Liver (tissue), 8 donors: ENCODE measurements at regions not wholly inside any gene's neighbourhood (a gene's known extent, or its start where the extent isn't known, plus 50 kb on each side); places are given as distances from the start of the nearest gene placed in this dataset.
"Not testable (repeated sequence)": the region's sequence is repeated elsewhere in the genome, so short reads cannot be mapped to it uniquely, and the experiment has no call there.

ENCODE experiments used
- DNase-seq: peaks from one replicate; pipeline ENCODE4 v3.0.0-alpha.2; 2017; ENCODE audit warnings: low spot score
- H3K27ac ChIP-seq, 2 donors: one replicate each; pipeline ENCODE4 v1.7.0; 2013; ENCODE audit warnings: inconsistent platforms in 2 of 2, low read length in 2 of 2, control low read depth in 1 of 2, low read depth in 1 of 2, mild to moderate bottlenecking in 1 of 2
- H3K27me3 ChIP-seq, 4 donors: one replicate each; pipeline versions ENCODE4 v1.6.1 to v1.7.0; 2013; ENCODE audit warnings: low read length in 3 of 4, inconsistent platforms in 1 of 4, mild to moderate bottlenecking in 1 of 4, moderate library complexity in 1 of 4; ENCODE audit not compliant: control insufficient read depth in 4 of 4, insufficient read depth in 4 of 4
- H3K36me3 ChIP-seq, 4 donors: one replicate each; pipeline versions ENCODE4 v1.6.1 to v1.7.0; 2013; ENCODE audit warnings: low read length in 3 of 4, mild to moderate bottlenecking in 3 of 4, low read depth in 1 of 4, moderate library complexity in 1 of 4; ENCODE audit not compliant: control insufficient read depth in 4 of 4, insufficient read depth in 3 of 4
- H3K4me1 ChIP-seq, 4 donors: one replicate each; pipeline versions ENCODE4 v1.6.1 to v1.7.0; 2013; ENCODE audit warnings: low read length in 3 of 4, mild to moderate bottlenecking in 3 of 4, moderate library complexity in 1 of 4; ENCODE audit not compliant: control insufficient read depth in 4 of 4, insufficient read depth in 4 of 4
- H3K4me3 ChIP-seq, 3 donors: one replicate each; pipeline versions ENCODE4 v1.6.1 to v1.7.0; 2013; ENCODE audit warnings: low read length in 3 of 3, control low read depth in 1 of 3, low read depth in 1 of 3, mild to moderate bottlenecking in 1 of 3
- H3K9ac ChIP-seq, 2 donors: one replicate each; pipeline ENCODE4 v1.7.0; 2013; ENCODE audit warnings: low read length in 2 of 2, mild to moderate bottlenecking in 2 of 2, moderate library complexity in 2 of 2, control low read depth in 1 of 2, low read depth in 1 of 2
- H3K9me3 ChIP-seq, 4 donors: one replicate each; pipeline versions ENCODE4 v1.6.1 to v1.7.0; 2013; ENCODE audit warnings: low read length in 3 of 4; ENCODE audit not compliant: control insufficient read depth in 4 of 4
- EGR1 ChIP-seq, 2 donors: IDR thresholded peaks; 2 replicates each; pipeline ENCODE4 v1.6.1; 2016 to 2018; ENCODE audit warnings: antibody characterized with exemption in 2 of 2, low read depth in 2 of 2
- FOXA1 ChIP-seq: IDR thresholded peaks from 2 replicates; pipeline ENCODE4 v1.6.1; 2016; ENCODE audit warnings: antibody characterized with exemption
- HNF4A ChIP-seq, 2 donors: conservative IDR thresholded peaks; 2 replicates each; pipeline ENCODE4 v1.6.1; 2016; ENCODE audit warnings: antibody characterized with exemption in 2 of 2, mild to moderate bottlenecking in 2 of 2
- NR2F2 ChIP-seq: IDR thresholded peaks from 2 replicates; pipeline ENCODE4 v1.6.1; 2016; ENCODE audit warnings: antibody characterized with exemption
- RAD21 ChIP-seq, 2 donors: IDR thresholded peaks; 2 replicates each; pipeline ENCODE4 v1.6.1; 2016; ENCODE audit warnings: antibody characterized with exemption in 2 of 2, mild to moderate bottlenecking in 2 of 2
- SP1 ChIP-seq: IDR thresholded peaks from 2 replicates; pipeline ENCODE4 v1.6.1; 2018; ENCODE audit warnings: antibody characterized with exemption, mild to moderate bottlenecking
- TAF1 ChIP-seq: conservative IDR thresholded peaks from 2 replicates; pipeline ENCODE4 v1.6.1; 2016; ENCODE audit warnings: antibody characterized with exemption, mild to moderate bottlenecking
- YY1 ChIP-seq: IDR thresholded peaks from 2 replicates; pipeline ENCODE4 v1.6.1; 2016; ENCODE audit warnings: antibody characterized with exemption, mild to moderate bottlenecking
- WGBS: extraction: QIAGEN DNeasy Blood & Tissue Kit; methylation state at CpG from one replicate; pipeline ENCODE4 v1.1.7; 2013; 5-methylcytosine and 5-hydroxymethylcytosine counted together
- TF ChIP-seq, protein P1 (sequence below): fragments of 150-350 bp; IDR thresholded peaks from 2 replicates; pipeline ENCODE4 v1.5.1; 2017; ENCODE audit warnings: improper control_type of control experiment, low read depth, low read length; ENCODE audit not compliant: missing input control
- TF ChIP-seq, protein P2 (sequence below): IDR thresholded peaks from 2 replicates; pipeline ENCODE4 v1.6.1; 2016; ENCODE audit warnings: antibody characterized with exemption
- TF ChIP-seq, protein P3 (sequence below): IDR thresholded peaks from 2 replicates; pipeline ENCODE4 v1.6.1; 2016; ENCODE audit warnings: antibody characterized with exemption
- TF ChIP-seq, protein P4 (sequence below): IDR thresholded peaks from 2 replicates; pipeline ENCODE4 v1.6.1; 2016; ENCODE audit warnings: antibody characterized with exemption, mild to moderate bottlenecking
- TF ChIP-seq, protein P5 (sequence below): IDR thresholded peaks from 2 replicates; pipeline ENCODE4 v1.6.1; 2016; ENCODE audit warnings: antibody characterized with exemption
- donor health status: healthy.
- donor health status: healthy.
- donor health status: healthy.
- donor health status: healthy.
- donor health status: healthy.

DNA sequence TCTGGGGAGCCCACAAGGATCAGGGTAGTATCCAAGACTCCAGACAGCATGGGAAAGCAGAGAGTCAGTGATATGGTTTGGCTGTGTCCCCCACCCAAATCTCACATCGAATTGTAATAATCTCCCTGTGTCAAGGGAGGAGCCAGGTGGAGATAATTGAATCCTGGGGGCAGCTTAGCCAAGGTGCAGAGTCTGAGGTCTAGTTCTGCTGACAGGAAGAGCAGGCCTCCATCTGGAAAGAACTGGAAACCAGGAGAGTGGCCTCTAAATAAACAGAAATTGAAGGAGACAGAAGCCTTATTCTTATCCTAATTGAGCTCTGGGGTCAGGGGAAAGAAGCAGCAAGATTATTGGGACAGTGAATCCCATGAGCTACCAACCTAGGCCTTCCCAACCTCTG lies 146.7 kb upstream of the NRP1 start:
- H3K4me3 ChIP-seq, result no peak overlapping the region
- H3K4me1 ChIP-seq, result peaks cover 0 to 5% (median 0%) of the 10 kb centered on the region in 4 donors
- 89% methylated on average over 1 of the region's 1 CpG for WGBS
- no peaks in the 10 kb centered on the region for H3K36me3 ChIP-seq
- no peaks in the 10 kb centered on the region for H3K9me3 ChIP-seq
- DNase-seq, result no peak
- no peaks in the 10 kb centered on the region for H3K27me3 ChIP-seq
- H3K9ac ChIP-seq, result no peak overlapping the region
- H3K27ac ChIP-seq, result no peak overlapping the region
- TF ChIP-seq YY1 (no peak), HNF4A (conservative IDR thresholded peaks at IDR 0.05) (no peak), NR2F2 (no peak), FOXA1 (no peak), TAF1 (no peak)
- TF ChIP-seq, protein P1, sequence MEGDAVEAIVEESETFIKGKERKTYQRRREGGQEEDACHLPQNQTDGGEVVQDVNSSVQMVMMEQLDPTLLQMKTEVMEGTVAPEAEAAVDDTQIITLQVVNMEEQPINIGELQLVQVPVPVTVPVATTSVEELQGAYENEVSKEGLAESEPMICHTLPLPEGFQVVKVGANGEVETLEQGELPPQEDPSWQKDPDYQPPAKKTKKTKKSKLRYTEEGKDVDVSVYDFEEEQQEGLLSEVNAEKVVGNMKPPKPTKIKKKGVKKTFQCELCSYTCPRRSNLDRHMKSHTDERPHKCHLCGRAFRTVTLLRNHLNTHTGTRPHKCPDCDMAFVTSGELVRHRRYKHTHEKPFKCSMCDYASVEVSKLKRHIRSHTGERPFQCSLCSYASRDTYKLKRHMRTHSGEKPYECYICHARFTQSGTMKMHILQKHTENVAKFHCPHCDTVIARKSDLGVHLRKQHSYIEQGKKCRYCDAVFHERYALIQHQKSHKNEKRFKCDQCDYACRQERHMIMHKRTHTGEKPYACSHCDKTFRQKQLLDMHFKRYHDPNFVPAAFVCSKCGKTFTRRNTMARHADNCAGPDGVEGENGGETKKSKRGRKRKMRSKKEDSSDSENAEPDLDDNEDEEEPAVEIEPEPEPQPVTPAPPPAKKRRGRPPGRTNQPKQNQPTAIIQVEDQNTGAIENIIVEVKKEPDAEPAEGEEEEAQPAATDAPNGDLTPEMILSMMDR, result no peak
- TF ChIP-seq, protein P2, sequence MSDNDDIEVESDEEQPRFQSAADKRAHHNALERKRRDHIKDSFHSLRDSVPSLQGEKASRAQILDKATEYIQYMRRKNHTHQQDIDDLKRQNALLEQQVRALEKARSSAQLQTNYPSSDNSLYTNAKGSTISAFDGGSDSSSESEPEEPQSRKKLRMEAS, result no peak
- TF ChIP-seq, protein P3, sequence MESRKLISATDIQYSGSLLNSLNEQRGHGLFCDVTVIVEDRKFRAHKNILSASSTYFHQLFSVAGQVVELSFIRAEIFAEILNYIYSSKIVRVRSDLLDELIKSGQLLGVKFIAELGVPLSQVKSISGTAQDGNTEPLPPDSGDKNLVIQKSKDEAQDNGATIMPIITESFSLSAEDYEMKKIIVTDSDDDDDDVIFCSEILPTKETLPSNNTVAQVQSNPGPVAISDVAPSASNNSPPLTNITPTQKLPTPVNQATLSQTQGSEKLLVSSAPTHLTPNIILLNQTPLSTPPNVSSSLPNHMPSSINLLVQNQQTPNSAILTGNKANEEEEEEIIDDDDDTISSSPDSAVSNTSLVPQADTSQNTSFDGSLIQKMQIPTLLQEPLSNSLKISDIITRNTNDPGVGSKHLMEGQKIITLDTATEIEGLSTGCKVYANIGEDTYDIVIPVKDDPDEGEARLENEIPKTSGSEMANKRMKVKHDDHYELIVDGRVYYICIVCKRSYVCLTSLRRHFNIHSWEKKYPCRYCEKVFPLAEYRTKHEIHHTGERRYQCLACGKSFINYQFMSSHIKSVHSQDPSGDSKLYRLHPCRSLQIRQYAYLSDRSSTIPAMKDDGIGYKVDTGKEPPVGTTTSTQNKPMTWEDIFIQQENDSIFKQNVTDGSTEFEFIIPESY, result no peak
- TF ChIP-seq, protein P4, sequence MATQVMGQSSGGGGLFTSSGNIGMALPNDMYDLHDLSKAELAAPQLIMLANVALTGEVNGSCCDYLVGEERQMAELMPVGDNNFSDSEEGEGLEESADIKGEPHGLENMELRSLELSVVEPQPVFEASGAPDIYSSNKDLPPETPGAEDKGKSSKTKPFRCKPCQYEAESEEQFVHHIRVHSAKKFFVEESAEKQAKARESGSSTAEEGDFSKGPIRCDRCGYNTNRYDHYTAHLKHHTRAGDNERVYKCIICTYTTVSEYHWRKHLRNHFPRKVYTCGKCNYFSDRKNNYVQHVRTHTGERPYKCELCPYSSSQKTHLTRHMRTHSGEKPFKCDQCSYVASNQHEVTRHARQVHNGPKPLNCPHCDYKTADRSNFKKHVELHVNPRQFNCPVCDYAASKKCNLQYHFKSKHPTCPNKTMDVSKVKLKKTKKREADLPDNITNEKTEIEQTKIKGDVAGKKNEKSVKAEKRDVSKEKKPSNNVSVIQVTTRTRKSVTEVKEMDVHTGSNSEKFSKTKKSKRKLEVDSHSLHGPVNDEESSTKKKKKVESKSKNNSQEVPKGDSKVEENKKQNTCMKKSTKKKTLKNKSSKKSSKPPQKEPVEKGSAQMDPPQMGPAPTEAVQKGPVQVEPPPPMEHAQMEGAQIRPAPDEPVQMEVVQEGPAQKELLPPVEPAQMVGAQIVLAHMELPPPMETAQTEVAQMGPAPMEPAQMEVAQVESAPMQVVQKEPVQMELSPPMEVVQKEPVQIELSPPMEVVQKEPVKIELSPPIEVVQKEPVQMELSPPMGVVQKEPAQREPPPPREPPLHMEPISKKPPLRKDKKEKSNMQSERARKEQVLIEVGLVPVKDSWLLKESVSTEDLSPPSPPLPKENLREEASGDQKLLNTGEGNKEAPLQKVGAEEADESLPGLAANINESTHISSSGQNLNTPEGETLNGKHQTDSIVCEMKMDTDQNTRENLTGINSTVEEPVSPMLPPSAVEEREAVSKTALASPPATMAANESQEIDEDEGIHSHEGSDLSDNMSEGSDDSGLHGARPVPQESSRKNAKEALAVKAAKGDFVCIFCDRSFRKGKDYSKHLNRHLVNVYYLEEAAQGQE, result no peak

DNA sequence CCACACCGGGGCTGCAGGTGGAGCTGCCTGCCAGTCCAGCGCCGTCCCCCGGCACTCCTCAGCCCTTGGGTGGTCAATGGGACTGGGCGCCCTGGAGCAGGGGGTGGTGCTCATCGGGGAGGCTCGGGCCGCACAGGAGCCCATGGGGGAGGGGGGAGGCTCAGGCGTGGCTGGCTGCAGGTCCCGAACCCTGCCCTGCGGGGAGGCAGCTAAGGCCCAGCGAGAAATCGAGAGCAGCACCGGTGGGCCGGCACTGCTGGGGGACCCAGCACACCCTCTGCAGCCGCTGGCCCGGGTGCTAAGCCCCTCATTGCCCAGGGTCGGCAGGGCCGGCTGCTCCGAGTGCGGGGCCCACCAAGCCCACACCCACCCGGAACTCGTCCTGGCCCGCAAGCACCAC lies 145.9 kb upstream of the NRP1 start:
- not testable (repeated sequence) for H3K4me3 ChIP-seq, H3K9me3 ChIP-seq, H3K27me3 ChIP-seq, H3K36me3 ChIP-seq, H3K4me1 ChIP-seq, DNase-seq, H3K27ac ChIP-seq, H3K9ac ChIP-seq
- 94% methylated on average over 24 of the region's 24 CpGs for WGBS

DNA sequence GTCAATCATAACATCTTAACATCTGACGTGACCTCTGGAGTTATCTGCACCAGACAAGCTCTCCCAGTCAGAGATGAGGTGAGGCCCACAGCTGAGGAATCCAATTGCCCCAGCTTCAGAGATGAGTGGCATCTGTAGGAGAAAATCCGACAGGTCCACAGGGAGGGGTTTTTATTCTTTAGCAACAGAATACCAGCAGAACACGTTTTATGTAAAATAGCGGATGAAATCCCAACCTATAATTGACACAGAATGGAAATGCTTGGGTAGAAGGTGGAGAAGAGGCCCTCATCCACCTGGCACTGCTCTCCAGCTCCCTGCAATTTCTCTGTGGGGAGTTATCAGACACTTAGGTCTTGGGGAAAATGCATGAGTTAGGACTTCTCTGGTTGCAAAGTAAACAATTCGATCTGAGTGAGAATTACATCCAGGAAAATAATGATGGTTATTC lies 144.2 kb upstream of the NRP1 start:
- no peak overlapping the region for H3K9ac ChIP-seq
- 85% methylated on average over 5 of the region's 5 CpGs for WGBS
- H3K4me3 ChIP-seq, result no peak overlapping the region
- TF ChIP-seq EGR1 (IDR thresholded peaks at IDR 0.05; ENCODE audit: low read depth in 2 of 2), result no peak
- TF ChIP-seq, protein P5, sequence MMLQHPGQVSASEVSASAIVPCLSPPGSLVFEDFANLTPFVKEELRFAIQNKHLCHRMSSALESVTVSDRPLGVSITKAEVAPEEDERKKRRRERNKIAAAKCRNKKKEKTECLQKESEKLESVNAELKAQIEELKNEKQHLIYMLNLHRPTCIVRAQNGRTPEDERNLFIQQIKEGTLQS, result no peak
- no peak for TF ChIP-seq TAF1
- TF ChIP-seq YY1, result no peak
- TF ChIP-seq, protein P4, result no peak
- no peak for TF ChIP-seq SP1
- TF ChIP-seq FOXA1, result no peak
- TF ChIP-seq RAD21 (IDR thresholded peaks at IDR 0.05), result no peak
- TF ChIP-seq, protein P2, result no peak
- H3K36me3 ChIP-seq, result no peaks in the 10 kb centered on the region
- H3K27ac ChIP-seq, result no peak overlapping the region
- H3K4me1 ChIP-seq, result peaks cover 0 to 5% (median 0%) of the 10 kb centered on the region in 4 donors
- no peaks in the 10 kb centered on the region for H3K9me3 ChIP-seq
- DNase-seq, result no peak
- no peaks in the 10 kb centered on the region for H3K27me3 ChIP-seq
